Glomerular endothelial cell (primary cell): ENCODE measurements at regions not wholly inside any gene's neighbourhood (a gene's known extent, or its start where the extent isn't known, plus 50 kb on each side); places are given as distances from the start of the nearest gene placed in this dataset.
A peak's percentile ranks its signal among the peaks of the same experiment; 100 is the strongest.
"Not testable (repeated sequence)": the region's sequence is repeated elsewhere in the genome, so short reads cannot be mapped to it uniquely, and the experiment has no call there.

Experiments
- DNase-seq: peaks from one replicate; pipeline ENCODE4 v3.0.0-alpha.2; 2011; ENCODE audit warnings: low read depth, low spot score; ENCODE audit errors: extremely low read depth

- peak; percentile 58 for DNase-seq
Measured at GRCh38 chr16:29173371-29174305, 188.8 kb downstream of the LAT start.

GRCh38 chr16:29172098-29172724 lies 187.4 kb downstream of the LAT start:
- DNase-seq = not testable (repeated sequence)

GRCh38 chr16:29171296-29171695 lies 186.4 kb downstream of the LAT start:
- DNase-seq = not testable (repeated sequence)

DNA sequence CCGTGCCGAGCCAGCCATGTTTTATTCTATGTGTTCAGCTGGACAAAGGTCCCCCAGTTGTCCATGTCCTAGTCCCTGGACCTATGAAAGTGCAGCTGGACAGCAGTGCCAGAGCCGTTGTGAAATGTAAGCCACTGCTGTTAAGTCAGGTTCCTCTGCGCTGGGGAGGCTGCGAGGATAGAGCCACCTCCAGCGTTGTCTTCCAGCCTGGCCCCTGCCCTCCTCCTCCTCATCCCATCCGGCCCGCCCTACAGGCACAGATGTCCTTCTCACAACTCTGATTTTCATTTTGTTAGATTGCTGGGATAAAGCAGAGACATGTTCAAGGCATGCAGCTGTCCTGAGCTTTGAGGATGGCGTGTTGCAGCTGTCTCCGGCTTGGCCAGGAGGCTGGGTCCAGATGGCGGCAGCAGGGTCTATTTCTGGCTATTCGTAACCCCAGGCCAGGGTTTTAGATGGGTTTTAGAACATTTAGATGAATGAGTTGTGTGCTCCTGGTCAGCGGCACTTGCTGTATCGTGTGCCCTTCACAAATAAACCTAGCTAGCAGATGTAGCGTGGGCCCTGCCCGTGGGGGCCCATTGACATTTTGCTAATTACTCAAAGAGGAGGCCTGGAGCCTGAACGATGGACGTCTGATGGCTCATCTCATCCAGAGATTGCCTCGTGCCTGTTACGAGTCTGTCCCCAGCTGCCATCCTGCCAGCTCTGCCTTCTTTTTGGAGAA lies 185.7 kb downstream of the LAT start:
- not testable (repeated sequence) for DNase-seq

DNA sequence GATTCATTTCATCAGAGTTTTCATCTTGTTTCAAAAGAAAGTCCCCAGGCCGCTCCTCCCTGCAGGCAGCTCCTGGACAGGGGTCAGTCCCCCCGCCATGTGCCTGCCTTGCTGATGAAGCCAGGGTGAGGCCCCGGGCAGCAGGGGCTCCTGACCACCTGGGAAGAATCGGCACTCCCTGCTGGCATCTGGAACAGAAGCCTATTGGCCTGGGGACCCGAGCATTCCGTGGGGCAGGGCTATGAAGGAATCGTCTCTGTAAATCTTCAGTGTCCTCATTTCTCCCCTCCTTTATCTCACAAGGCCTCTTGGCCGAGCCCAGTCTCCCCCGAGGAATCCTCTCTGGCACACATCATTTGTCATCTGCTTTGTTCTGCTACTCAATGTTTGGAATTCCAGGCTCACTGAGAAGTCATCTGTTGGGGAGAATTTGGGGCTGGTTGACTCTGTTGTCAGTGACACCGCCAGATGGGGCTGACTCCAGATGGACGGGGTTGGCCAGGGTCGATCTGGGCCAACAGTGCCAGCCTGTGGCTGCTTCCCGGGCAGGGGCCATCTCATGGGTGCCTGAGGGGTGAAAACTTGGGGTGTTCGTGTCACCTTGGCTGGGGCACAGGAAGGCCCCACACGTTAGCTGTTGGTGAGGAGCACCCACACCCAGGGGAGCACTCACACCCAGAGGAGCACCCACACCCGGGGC lies 184.6 kb downstream of the LAT start:
- DNase-seq = not testable (repeated sequence)

DNA sequence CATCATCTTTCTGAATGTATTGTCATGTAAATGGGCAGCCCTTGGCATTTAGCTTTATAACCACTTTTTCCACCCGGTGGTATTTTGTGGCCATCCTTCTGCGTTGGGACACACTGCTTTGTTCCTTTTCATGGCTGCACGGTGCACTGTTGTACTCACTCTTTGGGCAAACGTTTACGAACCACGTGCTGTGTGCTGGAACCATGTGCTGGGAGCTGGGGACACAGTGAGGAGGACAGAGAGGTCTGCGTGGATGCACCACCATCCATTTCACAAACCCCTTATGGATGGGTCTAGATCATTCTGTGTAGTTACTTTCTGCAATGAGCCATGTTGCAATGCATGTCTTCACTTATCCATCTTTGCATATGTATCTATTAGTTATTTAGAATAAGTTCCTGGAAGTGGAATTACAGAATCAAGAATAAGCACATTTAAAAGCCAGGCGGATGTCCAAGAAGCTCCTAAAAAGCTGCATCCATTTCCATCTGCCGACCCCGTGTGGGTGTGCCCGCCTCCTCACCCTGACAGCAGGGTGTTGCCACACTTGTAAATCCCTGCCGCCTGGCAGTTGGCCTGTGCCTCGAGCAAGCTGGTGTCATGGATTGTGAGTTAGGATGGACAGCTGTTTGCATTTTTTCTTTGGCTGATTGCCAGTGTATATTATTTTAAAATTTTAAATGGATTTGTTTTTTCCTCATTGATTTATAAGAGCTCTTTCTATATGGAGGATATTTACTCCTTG lies 183.8 kb downstream of the LAT start:
- DNase-seq = not testable (repeated sequence)

DNA sequence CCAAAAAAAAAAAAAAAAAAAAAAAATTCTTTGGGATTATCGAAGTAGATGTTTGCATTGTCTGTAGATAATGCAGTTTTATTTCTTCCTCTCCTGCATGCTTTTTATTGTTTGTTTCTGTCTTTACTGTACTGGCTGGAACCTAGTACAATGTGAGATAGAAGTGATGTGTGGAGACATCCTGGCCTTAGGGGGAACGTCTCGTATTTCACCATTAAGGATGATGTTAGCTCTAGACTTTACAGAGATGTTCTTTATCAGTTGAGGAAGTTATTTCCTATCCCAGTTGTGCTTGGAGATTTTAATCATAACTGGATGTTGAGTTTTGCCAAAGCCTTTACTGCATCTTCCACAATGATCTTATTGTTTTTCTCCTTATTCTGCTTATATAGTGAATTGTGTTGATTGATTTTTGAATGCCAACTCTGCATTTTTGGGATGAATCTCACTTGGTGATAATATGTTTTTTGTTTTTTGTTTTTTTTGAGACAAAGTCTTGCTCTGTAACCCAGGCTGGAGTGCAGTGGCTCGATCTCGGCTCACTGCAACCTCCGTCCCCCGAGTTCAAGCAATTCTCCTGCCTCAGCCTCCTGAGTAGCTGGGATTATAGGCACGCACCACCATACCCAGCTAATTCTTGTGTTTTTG lies 179.7 kb downstream of the LAT start:
- DNase-seq = not testable (repeated sequence)

- not testable (repeated sequence) for DNase-seq
Measured at GRCh38 chr16:29160171-29160570, 175.3 kb downstream of the LAT start.

- not testable (repeated sequence) for DNase-seq
Measured at GRCh38 chr16:29159603-29160002, 174.8 kb downstream of the LAT start.

- no peak for DNase-seq
Measured at GRCh38 chr16:29158785-29159184, 173.9 kb downstream of the LAT start.

- DNase-seq = not testable (repeated sequence)
Measured at GRCh38 chr16:29158031-29158784, 173.4 kb downstream of the LAT start.

- DNase-seq = peak; percentile 94
Measured at GRCh38 chr16:29157051-29157923, 172.4 kb downstream of the LAT start.

DNA sequence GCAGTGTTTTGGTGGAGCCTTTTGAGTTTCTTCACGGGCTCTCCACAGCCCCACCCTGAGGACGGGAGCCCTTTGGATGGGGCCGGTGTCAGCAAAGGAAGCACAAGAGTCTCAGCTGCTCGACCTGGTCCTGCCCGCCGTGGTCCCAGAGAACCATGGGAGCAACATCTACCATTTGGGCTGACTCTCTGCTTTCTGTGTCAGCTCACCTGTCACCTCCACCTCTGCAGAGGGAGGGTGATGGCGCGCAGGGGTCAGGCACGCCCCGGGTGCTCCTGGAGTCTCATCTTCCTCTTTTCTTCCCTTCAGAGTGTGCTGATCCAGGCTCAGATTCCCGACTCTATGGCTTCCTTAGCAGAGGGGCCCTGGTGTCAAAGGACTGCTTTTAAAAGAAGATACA lies 171.7 kb downstream of the LAT start:
- DNase-seq = no peak

- not testable (repeated sequence) for DNase-seq
Measured at GRCh38 chr16:29155866-29156200, 171.0 kb downstream of the LAT start.

GRCh38 chr16:29155131-29155865 lies 170.4 kb downstream of the LAT start:
- DNase-seq = not testable (repeated sequence)

- DNase-seq = no peak
Measured at GRCh38 chr16:29154676-29155121, 169.8 kb downstream of the LAT start.

- DNase-seq = no peak
Measured at GRCh38 chr16:29154088-29154487, 169.2 kb downstream of the LAT start.
